B cell (primary cell): ENCODE measurements at regions not wholly inside any gene's neighbourhood (a gene's known extent, or its start where the extent isn't known, plus 50 kb on each side); places are given as distances from the start of the nearest gene placed in this dataset.

Source experiments
- EZH2 ChIP-seq: IDR thresholded peaks from 2 replicates; pipeline ENCODE4 v1.6.1; 2012; ENCODE audit warnings: borderline replicate concordance, low read depth, mild to moderate bottlenecking, moderate library complexity, low read length; ENCODE audit not compliant: insufficient read depth, poor library complexity, severe bottlenecking
- TF ChIP-seq, protein P1 (sequence below): fragments of 200-600 bp; IDR thresholded peaks from one replicate; pipeline ENCODE4 v1.8.0; 2022; ENCODE audit warnings: antibody characterized with exemption, mild to moderate bottlenecking

- TF ChIP-seq EZH2, result no peak
- TF ChIP-seq, protein P1, sequence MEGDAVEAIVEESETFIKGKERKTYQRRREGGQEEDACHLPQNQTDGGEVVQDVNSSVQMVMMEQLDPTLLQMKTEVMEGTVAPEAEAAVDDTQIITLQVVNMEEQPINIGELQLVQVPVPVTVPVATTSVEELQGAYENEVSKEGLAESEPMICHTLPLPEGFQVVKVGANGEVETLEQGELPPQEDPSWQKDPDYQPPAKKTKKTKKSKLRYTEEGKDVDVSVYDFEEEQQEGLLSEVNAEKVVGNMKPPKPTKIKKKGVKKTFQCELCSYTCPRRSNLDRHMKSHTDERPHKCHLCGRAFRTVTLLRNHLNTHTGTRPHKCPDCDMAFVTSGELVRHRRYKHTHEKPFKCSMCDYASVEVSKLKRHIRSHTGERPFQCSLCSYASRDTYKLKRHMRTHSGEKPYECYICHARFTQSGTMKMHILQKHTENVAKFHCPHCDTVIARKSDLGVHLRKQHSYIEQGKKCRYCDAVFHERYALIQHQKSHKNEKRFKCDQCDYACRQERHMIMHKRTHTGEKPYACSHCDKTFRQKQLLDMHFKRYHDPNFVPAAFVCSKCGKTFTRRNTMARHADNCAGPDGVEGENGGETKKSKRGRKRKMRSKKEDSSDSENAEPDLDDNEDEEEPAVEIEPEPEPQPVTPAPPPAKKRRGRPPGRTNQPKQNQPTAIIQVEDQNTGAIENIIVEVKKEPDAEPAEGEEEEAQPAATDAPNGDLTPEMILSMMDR, result no peak
Observed at GRCh38 chr15:97598353-97598798, 362.1 kb upstream of the ARRDC4 start.
